Endodermal cell (in vitro differentiated cells): ENCODE measurements at regions not wholly inside any gene's neighbourhood (a gene's known extent, or its start where the extent isn't known, plus 50 kb on each side); places are given as distances from the start of the nearest gene placed in this dataset.

ENCODE experiments used
- DNase-seq: peaks from one replicate; pipeline ENCODE4 v3.0.0-alpha.2; 2017
- H3K27ac ChIP-seq: 2 replicates; pipeline ENCODE4 v1.5.1; 2013; ENCODE audit warnings: mild to moderate bottlenecking, low read depth, low read length, moderate library complexity
- H3K27me3 ChIP-seq: 2 replicates; pipeline ENCODE4 v1.6.1; 2013; ENCODE audit warnings: mild to moderate bottlenecking, low read length, moderate library complexity; ENCODE audit not compliant: insufficient read depth, control insufficient read depth, poor library complexity, severe bottlenecking
- H3K36me3 ChIP-seq: 2 replicates; pipeline ENCODE4 v1.7.0; 2013; ENCODE audit warnings: mild to moderate bottlenecking, low read length, moderate library complexity; ENCODE audit not compliant: control insufficient read depth, insufficient read depth
- H3K4me1 ChIP-seq: one replicate; pipeline ENCODE4 v1.7.0; 2013; ENCODE audit warnings: low read length; ENCODE audit not compliant: control insufficient read depth, insufficient read depth
- H3K4me3 ChIP-seq: 2 replicates; pipeline ENCODE4 v1.5.1; 2013; ENCODE audit warnings: mild to moderate bottlenecking, low read length, moderate library complexity
- H3K9ac ChIP-seq: 2 replicates; pipeline ENCODE4 v1.6.1; 2013; ENCODE audit warnings: mild to moderate bottlenecking, low read length, moderate library complexity; ENCODE audit not compliant: poor library complexity, severe bottlenecking; ENCODE audit errors: extremely low read depth
- H3K9me3 ChIP-seq: 2 replicates; pipeline ENCODE4 v1.6.1; 2013; ENCODE audit warnings: mild to moderate bottlenecking, low read length, moderate library complexity; ENCODE audit not compliant: control insufficient read depth
- H3K27ac Mint-ChIP-seq: 2 replicates; pipeline ENCODE4 v1.8.0; 2020; ENCODE audit warnings: mixed read lengths
- H3K27me3 Mint-ChIP-seq: 2 replicates; pipeline ENCODE4 v1.8.0; 2021; ENCODE audit warnings: mild to moderate bottlenecking, mixed read lengths; ENCODE audit not compliant: insufficient read depth
- H3K36me3 Mint-ChIP-seq: 2 replicates; pipeline ENCODE4 v1.8.0; 2020; ENCODE audit warnings: low read depth, mixed read lengths
- H3K4me1 Mint-ChIP-seq: 2 replicates; pipeline ENCODE4 v1.8.0; 2020; ENCODE audit warnings: mixed read lengths
- H3K4me3 Mint-ChIP-seq: 2 replicates; pipeline ENCODE4 v1.8.0; 2020; ENCODE audit warnings: mild to moderate bottlenecking, moderate library complexity, mixed read lengths
- H3K9me3 Mint-ChIP-seq: 2 replicates; pipeline ENCODE4 v1.8.0; 2020; ENCODE audit warnings: mild to moderate bottlenecking, mixed read lengths
- CTCF ChIP-seq: fragments of 200-600 bp; sonication (generic); conservative IDR thresholded peaks from 2 replicates; pipeline ENCODE4 v1.5.0; 2021; ENCODE audit warnings: antibody characterized with exemption, mild to moderate bottlenecking
- WGBS, 2 experiments: methylation state at CpG; one replicate each; pipeline versions ENCODE4 v1.1.5 to v1.1.7; 2013; ENCODE audit warnings: missing lambda C conversion rate in 2 of 2, mixed read lengths in 1 of 2; ENCODE audit not compliant: insufficient coverage in 1 of 2, insufficient read length in 1 of 2; 5-methylcytosine and 5-hydroxymethylcytosine counted together

GRCh38 chr2:235142601-235143000, 190.8 kb downstream of the SH3BP4 start:
- DNase-seq, result no peak
- H3K4me1 Mint-ChIP-seq, result peaks cover 27% of the 10 kb centered on the region
- peaks cover 48% of the 10 kb centered on the region for H3K27me3 Mint-ChIP-seq
- no peak for TF ChIP-seq CTCF
- Histone ChIP-seq H3K9me3 (no peaks in the 10 kb centered on the region), H3K4me3 (no peak overlapping the region), H3K4me1 (peaks cover 8% of the 10 kb centered on the region), H3K36me3 (no peaks in the 10 kb centered on the region), H3K27ac (no peak overlapping the region), H3K27me3 (peaks cover 21% of the 10 kb centered on the region), H3K9ac (no peak overlapping the region)
- WGBS, 2 experiments, result 89 to 93% methylated on average over 3 to 4 of the region's 4 CpGs
- H3K27ac Mint-ChIP-seq, result no peak overlapping the region
- H3K36me3 Mint-ChIP-seq, result no peaks in the 10 kb centered on the region
- no peak overlapping the region for H3K4me3 Mint-ChIP-seq
- H3K9me3 Mint-ChIP-seq, result no peaks in the 10 kb centered on the region

- 63 to 91% methylated on average over 1 to 2 of the region's 2 CpGs for WGBS, 2 experiments
Observed at GRCh38 chr2:235143789-235144188, 192.0 kb downstream of the SH3BP4 start.

GRCh38 chr2:235144291-235144690, 192.5 kb downstream of the SH3BP4 start:
- no peak overlapping the region for H3K9ac ChIP-seq
- Mint-ChIP-seq H3K9me3 (no peaks in the 10 kb centered on the region), H3K4me1 (peaks cover 27% of the 10 kb centered on the region), H3K4me3 (no peak overlapping the region), H3K27me3 (peaks cover 63% of the 10 kb centered on the region), H3K36me3 (no peaks in the 10 kb centered on the region), H3K27ac (no peak overlapping the region)
- H3K9me3 ChIP-seq, result no peaks in the 10 kb centered on the region
- no peak overlapping the region for H3K27ac ChIP-seq
- 84 to 100% methylated on average over 1 to 4 of the region's 4 CpGs for WGBS, 2 experiments
- H3K4me1 ChIP-seq, result peaks cover 8% of the 10 kb centered on the region
- peaks cover 33% of the 10 kb centered on the region for H3K27me3 ChIP-seq
- no peak for DNase-seq
- no peaks in the 10 kb centered on the region for H3K36me3 ChIP-seq
- no peak overlapping the region for H3K4me3 ChIP-seq
- no peak for TF ChIP-seq CTCF

More at GRCh38 chr2:235143789-235144188, 192.0 kb downstream of the SH3BP4 start:
- no peaks in the 10 kb centered on the region for H3K9me3 Mint-ChIP-seq
- no peaks in the 10 kb centered on the region for H3K36me3 Mint-ChIP-seq
- DNase-seq, result no peak
- H3K36me3 ChIP-seq, result no peaks in the 10 kb centered on the region
- H3K4me3 ChIP-seq, result no peak overlapping the region
- H3K27ac Mint-ChIP-seq, result no peak overlapping the region
- H3K27me3 ChIP-seq, result peaks cover 33% of the 10 kb centered on the region
- H3K4me1 Mint-ChIP-seq, result peaks cover 27% of the 10 kb centered on the region
- H3K4me3 Mint-ChIP-seq, result no peak overlapping the region
- peaks cover 8% of the 10 kb centered on the region for H3K4me1 ChIP-seq
- TF ChIP-seq CTCF, result no peak
- no peak overlapping the region for H3K27ac ChIP-seq
- no peaks in the 10 kb centered on the region for H3K9me3 ChIP-seq
- H3K9ac ChIP-seq, result no peak overlapping the region
- peaks cover 58% of the 10 kb centered on the region for H3K27me3 Mint-ChIP-seq
